ENCODE measurements at regions not wholly inside any gene's neighbourhood (a gene's known extent, or its start where the extent isn't known, plus 50 kb on each side); places are given as distances from the start of the nearest gene placed in this dataset.

DNA sequence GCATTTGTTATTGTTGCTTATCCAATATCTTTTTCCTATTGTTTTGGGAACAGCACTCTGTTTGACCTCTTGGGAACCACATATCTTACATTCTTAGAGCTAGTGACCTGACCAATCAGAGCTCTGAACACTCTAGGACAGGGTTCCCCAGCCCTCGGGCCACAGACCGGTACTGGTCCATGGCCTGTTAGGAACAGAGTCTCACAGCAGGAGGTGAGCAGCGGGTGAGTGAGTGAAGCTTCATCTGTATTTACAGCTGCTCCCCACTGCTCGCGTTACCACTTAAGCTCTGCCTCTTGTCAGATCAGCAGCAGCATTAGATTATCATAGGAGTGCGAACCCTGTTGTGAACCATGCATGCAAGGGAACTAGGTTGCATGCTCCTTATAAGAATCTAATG is 226.0 kb upstream of the TSHZ2 start:
- TF ChIP-seq, protein P1, sequence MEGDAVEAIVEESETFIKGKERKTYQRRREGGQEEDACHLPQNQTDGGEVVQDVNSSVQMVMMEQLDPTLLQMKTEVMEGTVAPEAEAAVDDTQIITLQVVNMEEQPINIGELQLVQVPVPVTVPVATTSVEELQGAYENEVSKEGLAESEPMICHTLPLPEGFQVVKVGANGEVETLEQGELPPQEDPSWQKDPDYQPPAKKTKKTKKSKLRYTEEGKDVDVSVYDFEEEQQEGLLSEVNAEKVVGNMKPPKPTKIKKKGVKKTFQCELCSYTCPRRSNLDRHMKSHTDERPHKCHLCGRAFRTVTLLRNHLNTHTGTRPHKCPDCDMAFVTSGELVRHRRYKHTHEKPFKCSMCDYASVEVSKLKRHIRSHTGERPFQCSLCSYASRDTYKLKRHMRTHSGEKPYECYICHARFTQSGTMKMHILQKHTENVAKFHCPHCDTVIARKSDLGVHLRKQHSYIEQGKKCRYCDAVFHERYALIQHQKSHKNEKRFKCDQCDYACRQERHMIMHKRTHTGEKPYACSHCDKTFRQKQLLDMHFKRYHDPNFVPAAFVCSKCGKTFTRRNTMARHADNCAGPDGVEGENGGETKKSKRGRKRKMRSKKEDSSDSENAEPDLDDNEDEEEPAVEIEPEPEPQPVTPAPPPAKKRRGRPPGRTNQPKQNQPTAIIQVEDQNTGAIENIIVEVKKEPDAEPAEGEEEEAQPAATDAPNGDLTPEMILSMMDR (IDR thresholded peaks at IDR 0.05): no peak
- TF ChIP-seq EP300 (IDR thresholded peaks at IDR 0.05) (no peak), POLR2A (IDR thresholded peaks at IDR 0.05) (no peak), POLR2AphosphoS5 (IDR thresholded peaks at IDR 0.05) (no peak)
- Histone ChIP-seq H3K27ac (no peak overlapping the region), H3K4me1 (no peaks in the 10 kb centered on the region), H3K36me3 (no peaks in the 10 kb centered on the region), H3K27me3 (no peaks in the 10 kb centered on the region), H3K9me3 (no peaks in the 10 kb centered on the region), H3K4me3 (no peak overlapping the region)
- WGBS, 2 donors (ENCODE audit: low coverage in 1 of 2): 59 to 96% methylated on average over 2 to 4 of the region's 6 CpGs
- ATAC-seq: no peak

DNA sequence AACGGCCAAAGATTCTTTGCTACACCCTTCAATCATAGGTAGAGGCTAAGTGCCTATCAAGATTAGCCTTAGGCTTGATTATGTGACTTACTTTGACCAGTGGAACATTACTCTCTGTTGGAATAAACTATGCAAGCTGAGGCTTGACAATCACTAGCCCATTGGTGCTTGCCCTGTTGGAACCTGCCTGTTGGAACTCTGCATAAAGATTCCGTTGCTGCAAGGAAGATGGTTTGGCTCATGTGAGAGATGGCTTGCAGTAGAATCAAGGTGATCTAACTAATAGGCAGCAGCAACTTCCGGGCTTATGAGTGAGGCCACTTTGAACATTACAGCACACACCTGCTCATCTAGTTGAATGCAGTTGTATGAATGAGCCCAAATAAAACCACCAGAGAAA is 227.7 kb upstream of the TSHZ2 start:
- Histone ChIP-seq H3K4me1 (no peaks in the 10 kb centered on the region), H3K9me3 (no peaks in the 10 kb centered on the region), H3K4me3 (no peak overlapping the region), H3K27me3 (no peaks in the 10 kb centered on the region), H3K27ac (no peak overlapping the region), H3K36me3 (no peaks in the 10 kb centered on the region)
- 73 to 82% methylated on average over 3 of the region's 3 CpGs for WGBS, 2 donors (ENCODE audit: low coverage in 1 of 2)
- ATAC-seq: no peak
- TF ChIP-seq, protein P1 (IDR thresholded peaks at IDR 0.05): no peak

DNA sequence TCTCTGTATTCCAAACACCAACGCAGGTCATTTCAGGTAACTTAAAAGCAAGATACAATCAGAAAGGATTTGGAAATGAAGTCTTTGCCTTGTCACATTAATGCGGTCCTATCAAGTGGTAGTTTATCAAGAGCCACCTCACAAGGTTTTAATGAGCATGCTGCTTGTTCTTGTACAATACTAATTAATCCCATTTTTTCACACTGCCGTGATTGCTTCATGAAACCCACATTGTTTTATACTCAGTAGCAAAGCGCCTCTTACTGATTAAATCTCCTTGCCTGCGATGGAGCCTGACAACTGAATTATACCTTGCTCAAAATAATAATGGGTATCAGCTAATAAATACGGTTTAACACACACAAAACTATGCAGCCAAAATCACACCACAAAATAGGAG is 234.1 kb upstream of the TSHZ2 start:
- Histone ChIP-seq H3K36me3 (no peaks in the 10 kb centered on the region), H3K4me3 (no peak overlapping the region), H3K27me3 (no peaks in the 10 kb centered on the region), H3K4me1 (no peaks in the 10 kb centered on the region), H3K9me3 (no peaks in the 10 kb centered on the region), H3K27ac (no peak overlapping the region)
- ATAC-seq: no peak
- TF ChIP-seq EP300 (IDR thresholded peaks at IDR 0.05) (no peak), POLR2A (IDR thresholded peaks at IDR 0.05) (no peak), POLR2AphosphoS5 (IDR thresholded peaks at IDR 0.05) (no peak)
- TF ChIP-seq, protein P1 (IDR thresholded peaks at IDR 0.05): no peak
- WGBS, 2 donors (ENCODE audit: low coverage in 1 of 2): 84 to 98% methylated on average over 4 to 5 of the region's 6 CpGs

DNA sequence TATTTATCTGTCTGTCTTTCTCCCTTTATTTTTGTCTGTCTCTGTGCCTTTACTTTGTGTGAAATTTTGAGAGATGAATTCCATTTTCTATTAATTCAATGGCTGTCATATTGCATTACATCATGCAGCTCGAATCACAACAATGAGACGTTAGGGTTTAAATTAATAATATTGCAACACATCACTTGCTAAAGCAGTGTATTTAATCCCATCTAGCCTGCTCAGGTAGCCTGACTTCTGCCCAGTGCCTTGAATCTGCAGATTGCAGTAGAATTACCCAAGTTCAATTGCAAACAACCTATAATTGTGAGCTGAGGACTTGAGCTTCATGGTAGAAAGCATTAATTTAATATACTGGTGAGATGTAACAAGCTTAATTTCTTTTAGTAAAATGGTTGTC is 235.7 kb upstream of the TSHZ2 start:
- no peak overlapping the region for H3K4me3 ChIP-seq
- TF ChIP-seq EP300 (IDR thresholded peaks at IDR 0.05) (no peak), POLR2AphosphoS5 (IDR thresholded peaks at IDR 0.05) (no peak), POLR2A (IDR thresholded peaks at IDR 0.05) (no peak)
- TF ChIP-seq, protein P1 (IDR thresholded peaks at IDR 0.05): no peak
- no peaks in the 10 kb centered on the region for H3K9me3 ChIP-seq
- WGBS, 2 donors (ENCODE audit: low coverage in 1 of 2): 67 to 100% methylated on average over 1 to 2 of the region's 2 CpGs
- no peaks in the 10 kb centered on the region for H3K4me1 ChIP-seq
- H3K27ac ChIP-seq: no peak overlapping the region
- no peaks in the 10 kb centered on the region for H3K36me3 ChIP-seq
- H3K27me3 ChIP-seq: no peaks in the 10 kb centered on the region
- no peak for ATAC-seq

DNA sequence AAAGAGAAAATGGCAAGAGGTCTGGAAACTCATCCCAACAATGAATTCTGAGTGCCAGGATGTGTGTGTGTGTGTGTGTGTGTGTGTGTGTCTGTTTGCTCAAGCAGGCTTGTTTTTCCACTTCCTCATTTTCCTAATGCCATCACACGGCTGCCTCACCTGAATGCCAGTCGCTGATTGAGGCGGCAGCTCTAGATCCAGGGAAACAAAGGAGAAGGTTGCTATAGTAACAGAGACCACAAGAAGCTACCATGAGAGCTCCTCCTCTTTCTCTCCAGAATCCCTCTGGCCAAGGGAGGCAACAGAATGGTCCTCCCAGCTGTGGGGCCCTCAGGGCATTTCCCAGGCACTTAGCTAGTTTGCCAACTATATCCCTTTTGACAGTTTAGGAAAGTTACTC is 241.1 kb upstream of the TSHZ2 start:
- no peak for TF ChIP-seq EP300 (IDR thresholded peaks at IDR 0.05)
- TF ChIP-seq POLR2A (IDR thresholded peaks at IDR 0.05): no peak
- TF ChIP-seq, protein P1 (IDR thresholded peaks at IDR 0.05): no peak
- TF ChIP-seq POLR2AphosphoS5 (IDR thresholded peaks at IDR 0.05): no peak
- no peak for ATAC-seq
- Histone ChIP-seq H3K27me3 (no peaks in the 10 kb centered on the region), H3K27ac (no peak overlapping the region), H3K4me1 (no peaks in the 10 kb centered on the region), H3K36me3 (no peaks in the 10 kb centered on the region), H3K9me3 (peaks cover 0 to 7% (median 0%) of the 10 kb centered on the region in 3 donors), H3K4me3 (no peak overlapping the region)
- WGBS, 2 donors (ENCODE audit: low coverage in 1 of 2): 59% methylated on average over 3 of the region's 3 CpGs; no CpG with 5 or more reads in 1 of the 2 donors

Measured in gastroesophageal sphincter (tissue), 4 donors.